Large intestine (tissue), 3 donors: ENCODE measurements at regions not wholly inside any gene's neighbourhood (a gene's known extent, or its start where the extent isn't known, plus 50 kb on each side); places are given as distances from the start of the nearest gene placed in this dataset.

Experiments used
- DNase-seq, 2 donors: peaks; one replicate each; pipeline versions ENCODE4 v3.0.0 to v3.0.0-alpha.2; 2013
- H3K27ac ChIP-seq: one replicate; pipeline ENCODE4 v1.5.1; 2013; ENCODE audit warnings: low read length
- H3K27me3 ChIP-seq: 2 replicates; pipeline ENCODE4 v1.6.1; 2013; ENCODE audit warnings: low read length; ENCODE audit not compliant: control insufficient read depth, insufficient read depth
- H3K36me3 ChIP-seq: 2 replicates; pipeline ENCODE4 v1.6.1; 2013; ENCODE audit warnings: low read length; ENCODE audit not compliant: control insufficient read depth, insufficient read depth
- H3K4me1 ChIP-seq: one replicate; pipeline ENCODE4 v1.6.1; 2013; ENCODE audit warnings: low read length; ENCODE audit not compliant: control insufficient read depth, insufficient read depth
- H3K4me3 ChIP-seq: one replicate; pipeline ENCODE4 v1.5.1; 2013; ENCODE audit warnings: low read length
- H3K9me3 ChIP-seq: one replicate; pipeline ENCODE4 v1.6.1; 2013; ENCODE audit warnings: mild to moderate bottlenecking, low read depth, low read length, moderate library complexity; ENCODE audit not compliant: control insufficient read depth
- WGBS: methylation state at CpG from one replicate; pipeline ENCODE4 v1.1.5; 2013; ENCODE audit warnings: low lambda C conversion rate; ENCODE audit not compliant: insufficient coverage; 5-methylcytosine and 5-hydroxymethylcytosine counted together

DNA sequence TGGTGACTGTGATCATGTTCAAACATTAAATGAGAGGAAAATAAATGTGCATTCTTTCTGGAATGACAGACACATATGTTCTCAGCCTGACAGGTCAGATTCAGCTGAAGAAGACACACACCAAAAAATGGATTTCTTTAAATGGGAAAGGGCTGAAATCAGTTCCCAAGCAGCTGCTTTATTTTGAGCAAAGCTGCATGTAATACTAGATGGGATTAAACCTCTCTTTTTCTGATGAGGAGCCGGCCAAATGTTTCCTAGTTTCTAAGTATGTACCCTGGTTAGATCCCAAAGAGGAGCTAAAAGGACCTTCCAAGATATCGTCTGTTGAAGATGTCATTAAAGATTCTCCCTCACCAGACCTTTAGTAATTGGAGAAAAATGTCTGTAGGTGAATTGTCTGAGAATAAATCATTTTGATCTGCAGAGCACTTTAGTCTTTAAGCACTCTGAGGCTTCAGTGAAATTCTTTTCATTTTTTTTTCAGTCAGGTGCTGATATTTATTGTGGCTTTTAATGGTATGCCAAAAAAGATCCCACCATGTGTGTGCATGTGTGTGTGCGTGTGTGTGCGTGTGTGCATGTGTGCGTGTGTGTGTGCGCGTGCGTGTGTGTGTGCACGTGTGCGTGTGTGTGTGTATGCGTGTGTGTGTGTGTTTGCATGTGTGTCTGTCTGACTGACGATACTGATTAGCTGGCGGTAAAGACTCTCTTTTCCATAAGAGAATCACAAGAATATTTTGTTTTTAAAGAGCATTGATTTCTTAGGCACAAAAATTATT is 175.8 kb downstream of the IRS1 start:
- H3K4me1 ChIP-seq = peaks cover 11% of the 10 kb centered on the region
- DNase-seq = no peak
- no peaks in the 10 kb centered on the region for H3K36me3 ChIP-seq
- H3K9me3 ChIP-seq = no peaks in the 10 kb centered on the region
- 100% methylated on average over 1 of the region's 13 CpGs for WGBS
- no peak overlapping the region for H3K27ac ChIP-seq
- no peak overlapping the region for H3K4me3 ChIP-seq
- H3K27me3 ChIP-seq = no peaks in the 10 kb centered on the region

DNA sequence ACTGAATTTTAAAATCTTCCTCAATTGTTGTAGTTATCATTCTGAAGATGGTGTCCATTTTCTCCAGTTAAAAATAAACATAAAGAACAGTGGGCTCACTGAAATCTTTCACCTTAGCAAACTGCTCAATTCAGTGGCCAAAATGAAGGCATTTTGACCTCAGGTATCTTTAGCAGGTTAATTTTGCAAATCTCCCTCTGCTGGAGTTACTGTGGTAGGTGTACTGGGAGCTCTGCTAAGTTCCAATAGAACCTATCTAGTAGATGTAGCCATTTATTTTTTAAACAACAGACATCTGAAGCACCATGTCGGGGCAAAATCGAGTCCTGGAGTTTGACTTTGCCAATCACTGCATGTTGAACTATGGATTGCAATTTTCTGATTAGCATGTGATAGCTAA is 177.1 kb downstream of the IRS1 start:
- DNase-seq = no peak
- H3K36me3 ChIP-seq = no peaks in the 10 kb centered on the region
- no peaks in the 10 kb centered on the region for H3K9me3 ChIP-seq
- no peaks in the 10 kb centered on the region for H3K27me3 ChIP-seq
- peaks cover 16% of the 10 kb centered on the region for H3K4me1 ChIP-seq
- no CpG with 5 or more reads among the region's 2 CpGs for WGBS
- H3K4me3 ChIP-seq = no peak overlapping the region
- H3K27ac ChIP-seq = no peak overlapping the region

DNA sequence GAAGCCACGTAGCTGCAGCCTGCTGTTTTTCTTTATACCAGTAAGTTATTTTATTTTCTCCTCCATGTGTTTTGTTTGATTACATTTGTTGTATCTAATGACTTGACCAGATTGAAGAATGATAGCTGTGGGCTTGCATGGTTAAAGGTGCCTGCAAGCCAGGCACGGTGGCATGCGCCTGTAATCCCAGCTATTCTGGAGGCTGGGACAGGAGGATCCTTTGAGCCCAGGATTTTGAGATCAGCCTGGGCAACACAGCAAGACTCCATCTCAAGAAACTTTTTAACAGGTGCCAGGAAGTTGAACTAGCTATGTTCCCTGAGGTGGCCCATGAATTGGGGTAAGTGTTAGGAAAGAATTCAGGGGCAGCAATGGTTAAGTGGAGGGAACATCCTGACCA is 179.4 kb downstream of the IRS1 start:
- Histone ChIP-seq H3K27me3 (no peaks in the 10 kb centered on the region), H3K4me3 (no peak overlapping the region), H3K4me1 (peaks cover 8% of the 10 kb centered on the region), H3K9me3 (no peaks in the 10 kb centered on the region), H3K27ac (no peak overlapping the region), H3K36me3 (no peaks in the 10 kb centered on the region)
- DNase-seq = no peak
- WGBS = 86% methylated on average over 1 of the region's 3 CpGs

DNA sequence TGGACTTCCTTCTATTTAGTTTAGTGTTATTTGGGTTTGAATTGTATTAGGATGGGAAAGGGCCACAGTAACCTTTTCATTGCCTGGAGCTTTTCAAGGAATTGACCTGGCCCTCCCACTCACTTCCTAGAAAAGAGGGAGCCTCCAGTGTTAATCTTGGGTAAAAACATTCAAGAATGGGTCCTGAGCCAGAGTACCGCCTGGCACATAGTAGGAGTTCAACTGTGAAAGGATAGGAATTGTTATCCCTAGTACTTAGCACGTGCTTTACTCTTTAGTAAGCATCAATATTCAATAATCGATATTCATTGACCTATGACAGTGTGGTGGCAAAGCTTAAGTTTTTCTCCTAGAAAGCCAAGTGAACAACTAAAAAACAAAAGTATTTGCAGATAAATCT is 179.9 kb downstream of the IRS1 start:
- Histone ChIP-seq H3K4me1 (peaks cover 8% of the 10 kb centered on the region), H3K27ac (no peak overlapping the region), H3K27me3 (no peaks in the 10 kb centered on the region), H3K36me3 (no peaks in the 10 kb centered on the region), H3K4me3 (no peak overlapping the region), H3K9me3 (no peaks in the 10 kb centered on the region)
- DNase-seq = no peak
- WGBS = 100% methylated on average over 1 of the region's 3 CpGs

DNA sequence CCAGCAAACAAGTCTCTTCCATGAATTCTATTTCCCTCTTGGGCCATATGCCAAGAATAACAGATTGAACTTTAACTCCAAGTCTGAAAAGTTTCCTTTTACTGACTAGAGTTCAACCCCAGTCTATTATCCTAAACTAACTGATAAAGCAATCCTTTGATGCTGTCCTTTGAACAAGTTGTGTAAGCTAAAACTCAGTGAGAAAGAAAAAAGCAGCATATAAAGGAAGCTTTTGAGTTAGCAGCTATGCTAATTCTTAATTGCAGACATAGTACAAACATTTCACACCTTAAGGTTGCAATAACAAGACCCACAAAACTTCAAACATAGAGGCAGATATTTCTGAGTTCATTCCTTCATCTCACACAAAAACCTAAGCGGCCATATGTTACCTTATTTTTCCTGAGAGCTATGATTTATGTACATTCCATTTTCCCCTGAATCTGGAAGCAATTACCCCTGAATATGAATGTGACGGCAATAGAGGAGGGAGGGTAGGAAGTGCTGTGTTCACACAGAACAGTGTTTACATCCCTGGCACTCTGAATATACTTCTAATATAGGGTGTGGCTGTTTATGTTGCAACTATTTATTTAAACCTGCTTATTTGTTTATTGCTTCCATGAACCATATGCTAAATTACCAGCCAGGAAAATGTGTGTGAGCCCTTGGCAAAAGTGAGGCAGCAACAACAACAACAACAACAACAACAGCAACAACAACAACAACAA is 180.6 kb downstream of the IRS1 start:
- H3K9me3 ChIP-seq = no peaks in the 10 kb centered on the region
- DNase-seq = peak; percentile 65 to 92
- no peaks in the 10 kb centered on the region for H3K36me3 ChIP-seq
- WGBS = no CpG with 5 or more reads among the region's 2 CpGs
- H3K4me1 ChIP-seq = peaks cover 8% of the 10 kb centered on the region
- H3K4me3 ChIP-seq = no peak overlapping the region
- no peaks in the 10 kb centered on the region for H3K27me3 ChIP-seq
- H3K27ac ChIP-seq = peak overlapping the region; percentile 25

DNA sequence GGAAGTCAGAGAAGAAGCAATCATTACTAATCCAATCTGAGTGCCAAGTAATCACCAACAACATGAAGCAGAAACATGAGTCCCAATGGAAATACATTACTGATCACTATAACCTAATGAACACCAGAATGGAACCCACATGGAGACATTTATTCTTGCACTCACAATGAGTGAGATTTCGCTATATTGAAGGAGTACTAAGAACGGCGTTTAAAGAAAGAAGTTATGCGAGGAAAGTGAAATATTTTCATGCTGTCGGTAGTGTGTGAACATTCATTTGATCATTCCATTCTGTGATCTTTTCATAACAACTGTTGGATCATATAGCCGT is 181.1 kb downstream of the IRS1 start:
- H3K27me3 ChIP-seq = no peaks in the 10 kb centered on the region
- no peak overlapping the region for H3K27ac ChIP-seq
- no peaks in the 10 kb centered on the region for H3K36me3 ChIP-seq
- DNase-seq = no peak
- H3K4me1 ChIP-seq = peaks cover 8% of the 10 kb centered on the region
- 60% methylated on average over 3 of the region's 6 CpGs for WGBS
- H3K9me3 ChIP-seq = no peaks in the 10 kb centered on the region
- H3K4me3 ChIP-seq = no peak overlapping the region

DNA sequence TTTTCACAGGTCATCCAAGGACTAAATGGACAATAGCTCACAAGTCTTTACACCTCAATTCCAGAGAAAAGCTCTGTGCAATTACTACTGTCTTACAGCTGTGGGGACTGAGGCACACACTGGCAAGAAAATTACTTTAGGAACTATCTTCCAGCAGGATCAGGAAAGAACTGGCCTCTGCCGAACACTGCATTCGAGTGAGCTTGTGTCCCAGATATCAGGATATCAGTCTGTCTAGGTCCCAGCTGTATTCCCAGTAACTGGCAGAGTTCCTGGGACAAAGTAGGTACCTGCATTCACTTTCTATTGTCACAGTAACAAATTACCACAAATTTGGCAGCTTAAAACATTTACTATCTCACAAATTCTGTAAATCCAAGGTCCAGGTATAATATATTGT is 183.7 kb downstream of the IRS1 start:
- H3K27me3 ChIP-seq = no peaks in the 10 kb centered on the region
- H3K4me3 ChIP-seq = no peak overlapping the region
- H3K36me3 ChIP-seq = no peaks in the 10 kb centered on the region
- H3K4me1 ChIP-seq = peaks cover 8% of the 10 kb centered on the region
- no peak for DNase-seq
- WGBS = no CpG with 5 or more reads among the region's 2 CpGs
- H3K9me3 ChIP-seq = no peaks in the 10 kb centered on the region
- no peak overlapping the region for H3K27ac ChIP-seq

DNA sequence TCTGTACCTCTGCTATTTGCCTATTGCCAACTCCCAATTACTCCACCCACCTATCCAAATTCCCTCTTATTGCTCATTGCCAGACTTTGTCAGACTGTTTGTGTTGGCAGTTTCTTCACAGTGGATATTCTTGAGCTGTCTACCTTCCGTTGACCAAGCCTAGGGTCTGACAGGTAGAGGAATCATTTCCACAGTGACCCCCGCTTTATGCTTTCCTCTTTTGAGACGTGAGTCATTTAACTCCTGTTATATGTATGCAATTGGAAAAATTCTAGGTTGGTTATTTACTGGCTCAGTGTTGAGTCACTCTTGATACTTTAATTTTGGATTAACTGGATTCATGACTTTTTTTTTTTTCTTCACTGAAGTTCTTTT is 187.7 kb downstream of the IRS1 start:
- DNase-seq = no peak
- H3K27me3 ChIP-seq = no peaks in the 10 kb centered on the region
- H3K4me3 ChIP-seq = no peak overlapping the region
- H3K27ac ChIP-seq = no peak overlapping the region
- H3K4me1 ChIP-seq = no peaks in the 10 kb centered on the region
- no peaks in the 10 kb centered on the region for H3K9me3 ChIP-seq
- WGBS = 100% methylated on average over 1 of the region's 3 CpGs
- H3K36me3 ChIP-seq = no peaks in the 10 kb centered on the region

DNA sequence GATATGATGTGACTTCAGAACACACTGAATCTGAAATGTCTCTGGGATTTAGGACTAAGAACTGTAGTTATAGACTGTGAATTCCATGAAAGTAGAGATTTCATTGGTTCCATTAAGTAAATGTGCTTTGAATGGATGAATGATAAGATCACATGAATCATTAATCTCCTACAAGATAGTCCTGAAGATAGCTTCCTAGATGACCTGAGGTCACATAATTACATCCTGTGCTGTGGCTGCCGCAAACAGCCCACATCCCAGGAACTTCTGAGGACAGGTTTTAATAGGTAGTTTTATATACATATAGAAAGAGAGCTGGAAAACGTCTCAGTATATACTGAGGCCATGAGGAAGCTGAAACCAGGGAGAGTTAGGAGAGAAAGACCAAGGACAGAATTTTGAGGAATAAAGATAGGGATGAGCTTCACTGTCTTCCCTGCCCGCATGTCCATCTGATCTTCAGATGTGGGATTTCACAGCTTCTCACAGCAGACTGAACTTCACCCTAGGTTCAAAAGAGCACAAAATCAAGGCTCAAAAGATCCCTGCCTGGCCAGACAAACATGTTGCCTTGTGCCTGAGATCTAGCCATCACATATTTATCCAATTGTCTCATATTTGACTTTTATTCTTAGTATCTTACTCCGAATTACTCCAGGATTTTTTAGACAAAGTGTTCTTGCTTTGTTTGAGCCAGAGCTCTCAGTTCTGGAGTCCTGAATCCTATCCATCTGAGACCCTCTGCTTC is 188.2 kb downstream of the IRS1 start:
- Histone ChIP-seq H3K9me3 (no peaks in the 10 kb centered on the region), H3K36me3 (no peaks in the 10 kb centered on the region), H3K4me1 (no peaks in the 10 kb centered on the region), H3K4me3 (no peak overlapping the region), H3K27me3 (no peaks in the 10 kb centered on the region), H3K27ac (no peak overlapping the region)
- 71% methylated on average over 2 of the region's 4 CpGs for WGBS
- peak in 1 of 2 donors; percentile 20 for DNase-seq

DNA sequence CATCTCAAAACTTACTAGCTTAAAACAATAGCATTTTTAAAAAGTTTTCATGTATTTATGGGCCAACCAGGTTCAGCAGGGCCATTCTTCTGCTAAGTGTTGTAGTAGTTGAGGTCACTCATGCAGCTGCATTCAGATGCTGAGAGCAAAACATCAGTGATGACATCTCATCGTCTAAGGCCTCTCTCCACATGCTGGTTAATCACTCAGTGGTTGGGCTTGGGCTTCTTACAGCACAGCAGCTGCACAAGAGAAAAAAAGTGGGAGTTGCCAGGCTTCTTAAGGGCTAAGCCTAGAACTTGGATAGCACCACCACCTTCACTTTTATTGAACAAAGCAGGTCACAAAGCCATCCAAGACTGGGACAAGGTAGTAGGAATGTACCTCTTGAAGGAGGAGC is 190.3 kb downstream of the IRS1 start:
- no peak overlapping the region for H3K4me3 ChIP-seq
- no peaks in the 10 kb centered on the region for H3K9me3 ChIP-seq
- H3K4me1 ChIP-seq = no peaks in the 10 kb centered on the region
- no peaks in the 10 kb centered on the region for H3K27me3 ChIP-seq
- H3K27ac ChIP-seq = no peak overlapping the region
- no peak for DNase-seq
- no CpG with 5 or more reads among the region's 1 CpG for WGBS
- H3K36me3 ChIP-seq = no peaks in the 10 kb centered on the region
